Progenitor cell of endocrine pancreas (in vitro differentiated cells): ENCODE measurements at regions not wholly inside any gene's neighbourhood (a gene's known extent, or its start where the extent isn't known, plus 50 kb on each side); places are given as distances from the start of the nearest gene placed in this dataset.

Experiments used
- DNase-seq: peaks from one replicate; pipeline ENCODE4 v3.0.0; 2021; ENCODE audit warnings: low spot score; ENCODE audit not compliant: unreplicated experiment
- H3K27ac Mint-ChIP-seq: 2 replicates; pipeline ENCODE4 v1.8.0; 2021; ENCODE audit warnings: mild to moderate bottlenecking, moderate library complexity, mixed read lengths
- H3K27me3 Mint-ChIP-seq: 2 replicates; pipeline ENCODE4 v1.8.0; 2021; ENCODE audit warnings: mixed read lengths
- H3K36me3 Mint-ChIP-seq: 2 replicates; pipeline ENCODE4 v1.8.0; 2022; ENCODE audit warnings: mixed read lengths; ENCODE audit not compliant: insufficient read depth
- H3K4me1 Mint-ChIP-seq: 2 replicates; pipeline ENCODE4 v1.8.0; 2021; ENCODE audit warnings: low read depth, mixed read lengths
- H3K4me3 Mint-ChIP-seq: 2 replicates; pipeline ENCODE4 v1.8.0; 2021; ENCODE audit warnings: low read depth, mild to moderate bottlenecking, moderate library complexity, mixed read lengths
- H3K9me3 Mint-ChIP-seq: 2 replicates; pipeline ENCODE4 v1.8.0; 2021; ENCODE audit warnings: low read depth, mixed read lengths
- CTCF ChIP-seq: fragments of 200-600 bp; sonication (generic); IDR thresholded peaks from one replicate; pipeline ENCODE4 v1.5.0; 2021; ENCODE audit warnings: antibody characterized with exemption, mild to moderate bottlenecking; ENCODE audit not compliant: unreplicated experiment

DNA sequence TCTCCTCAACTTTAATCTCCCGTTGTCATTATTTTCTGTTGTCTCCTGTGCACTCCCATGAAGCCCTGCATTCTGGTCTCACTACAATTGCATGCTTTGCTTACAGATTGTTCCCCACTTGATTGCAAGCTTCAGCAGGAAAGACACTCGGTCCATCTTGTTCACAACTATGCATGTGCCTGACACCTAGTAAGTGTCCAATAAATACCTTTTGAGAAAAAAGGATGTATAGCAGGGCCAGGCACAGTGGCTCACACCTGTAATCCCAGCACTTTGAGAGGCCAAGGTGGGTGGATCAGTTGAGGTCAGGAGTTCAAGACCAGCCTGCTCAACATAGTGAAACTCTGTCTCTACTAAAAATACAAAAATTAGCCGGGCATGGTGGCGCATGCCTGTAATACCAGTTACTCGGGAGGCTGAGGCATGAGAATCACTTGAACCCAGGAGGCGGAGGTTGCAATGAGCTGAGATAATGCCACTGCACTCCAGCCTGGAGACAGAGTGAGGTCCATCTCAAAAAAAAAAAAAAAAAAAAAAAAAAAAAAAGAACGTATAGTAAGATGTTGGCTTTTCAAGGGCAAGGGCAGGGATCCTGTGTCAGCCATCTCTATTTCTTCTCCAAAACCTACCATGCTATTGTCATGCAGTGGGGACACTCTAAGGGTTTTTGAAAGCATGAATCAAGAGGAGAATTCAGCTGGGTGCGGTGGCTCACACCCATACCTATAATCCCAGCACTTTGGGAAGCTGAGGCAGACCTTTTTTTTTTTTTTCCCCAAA, 338.3 kb downstream of the MYCN start:
- no peaks in the 10 kb centered on the region for H3K9me3 Mint-ChIP-seq
- H3K4me1 Mint-ChIP-seq = peaks cover 5% of the 10 kb centered on the region
- TF ChIP-seq CTCF = no peak
- H3K4me3 Mint-ChIP-seq = no peak overlapping the region
- no peak for DNase-seq
- no peak overlapping the region for H3K27ac Mint-ChIP-seq
- H3K36me3 Mint-ChIP-seq = no peaks in the 10 kb centered on the region
- peaks cover 10% of the 10 kb centered on the region for H3K27me3 Mint-ChIP-seq

DNA sequence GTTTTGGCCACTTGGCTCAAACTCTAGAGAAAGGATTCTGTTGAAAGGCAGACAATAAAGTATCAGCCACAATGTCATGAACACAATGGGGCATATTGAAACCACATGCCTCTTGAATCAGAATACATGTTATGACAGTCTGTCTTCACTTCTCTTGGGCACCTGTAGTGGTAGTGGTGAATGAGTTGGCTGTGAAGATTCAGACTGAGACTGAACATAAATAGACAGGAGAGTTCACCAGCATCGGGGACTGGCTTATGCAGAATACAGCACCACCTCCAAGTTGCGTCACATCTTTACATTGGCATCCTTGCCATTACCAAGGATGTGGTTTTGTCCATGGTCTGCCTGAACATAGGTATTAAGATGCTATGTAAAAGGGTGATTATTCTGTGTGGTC, 336.8 kb downstream of the MYCN start:
- H3K4me3 Mint-ChIP-seq = no peak overlapping the region
- no peak for DNase-seq
- H3K27ac Mint-ChIP-seq = no peak overlapping the region
- peaks cover 14% of the 10 kb centered on the region for H3K27me3 Mint-ChIP-seq
- no peaks in the 10 kb centered on the region for H3K9me3 Mint-ChIP-seq
- no peak for TF ChIP-seq CTCF
- peaks cover 3% of the 10 kb centered on the region for H3K4me1 Mint-ChIP-seq
- no peaks in the 10 kb centered on the region for H3K36me3 Mint-ChIP-seq

- TF ChIP-seq CTCF = no peak
- H3K27ac Mint-ChIP-seq = no peak overlapping the region
- peaks cover 13% of the 10 kb centered on the region for H3K27me3 Mint-ChIP-seq
- no peak overlapping the region for H3K4me3 Mint-ChIP-seq
- no peaks in the 10 kb centered on the region for H3K9me3 Mint-ChIP-seq
- no peak for DNase-seq
- H3K4me1 Mint-ChIP-seq = no peaks in the 10 kb centered on the region
- no peaks in the 10 kb centered on the region for H3K36me3 Mint-ChIP-seq
These were observed 335.3 kb downstream of the MYCN start for GRCh38 chr2:16275661-16276060.

- H3K36me3 Mint-ChIP-seq = no peaks in the 10 kb centered on the region
- no peak overlapping the region for H3K4me3 Mint-ChIP-seq
- no peak for TF ChIP-seq CTCF
- H3K4me1 Mint-ChIP-seq = no peaks in the 10 kb centered on the region
- no peaks in the 10 kb centered on the region for H3K9me3 Mint-ChIP-seq
- DNase-seq = no peak
- peaks cover 11% of the 10 kb centered on the region for H3K27me3 Mint-ChIP-seq
- no peak overlapping the region for H3K27ac Mint-ChIP-seq
These were observed 334.8 kb downstream of the MYCN start for GRCh38 chr2:16275131-16275530.

- Mint-ChIP-seq H3K4me3 (no peak overlapping the region), H3K27me3 (peaks cover 9% of the 10 kb centered on the region), H3K27ac (no peak overlapping the region), H3K36me3 (no peaks in the 10 kb centered on the region), H3K4me1 (no peaks in the 10 kb centered on the region), H3K9me3 (no peaks in the 10 kb centered on the region)
- TF ChIP-seq CTCF = no peak
- no peak for DNase-seq
These were observed 332.8 kb downstream of the MYCN start for GRCh38 chr2:16273111-16273510.
